GM12878 (cell line): ENCODE measurements at regions not wholly inside any gene's neighbourhood (a gene's known extent, or its start where the extent isn't known, plus 50 kb on each side); places are given as distances from the start of the nearest gene placed in this dataset.

Source experiments
- ATAC-seq: fragments of 200-7000 bp; cut with Tn5 transposase; 3 replicates; pipeline ENCODE4 v1.9.1; 2020; ENCODE audit warnings: mild to moderate bottlenecking, moderate library complexity
- BruUV-seq: library from RNA; stranded (reverse); fragments of 400-500 nt; replicated peaks from 2 replicates; lab custom pipeline; 2021; lab: Mats Ljungman, UMichigan
- CTCF ChIA-PET: fragments of 300-600 bp; sonication (Branson Sonifier 250); formaldehyde crosslinking; extraction: SDS; loops from one replicate; lab custom pipeline; 2021; ENCODE audit warnings: inconsistent platforms; lab: Yijun Ruan, JAX
- POLR2A ChIA-PET: fragments of 350-600 bp; formaldehyde crosslinking; extraction: SDS; loops from one replicate; lab custom pipeline; 2021; ENCODE audit warnings: inconsistent platforms; lab: Charles Lee
- RAD21 ChIA-PET: fragments of 300-600 bp; sonication (Branson Sonifier 250); formaldehyde crosslinking; loops from one replicate; lab custom pipeline; 2023; ENCODE audit warnings: antibody characterized with exemption; ENCODE audit not compliant: unreplicated experiment; lab: Charles Lee
- SMC1A ChIA-PET: fragments of 300-600 bp; sonication (Branson Sonifier 250); formaldehyde crosslinking; loops from one replicate; lab custom pipeline; 2023; ENCODE audit not compliant: unreplicated experiment, uncharacterized antibody; lab: Charles Lee
- DNase-seq: peaks from one replicate; pipeline ENCODE4 v3.0.0-alpha.2; 2011; ENCODE audit warnings: low read depth, low spot score
- FAIRE-seq: peaks from 3 replicates; lab custom pipeline; 2011; peaks lifted over from hg19 to GRCh38; lab: Jason Lieb, UNC
- H2AFZ ChIP-seq: 2 replicates; pipeline ENCODE4 v1.6.0; 2011; ENCODE audit warnings: low read depth, low read length, control low read depth; ENCODE audit not compliant: control insufficient read depth
- H3K27ac ChIP-seq: 2 replicates; pipeline ENCODE4 v1.5.1; 2011; ENCODE audit warnings: control low read depth; ENCODE audit not compliant: control insufficient read depth, insufficient read depth
- H3K27me3 ChIP-seq, 2 experiments: replicated peaks in 1 of 2; 2 replicates each; pipeline versions ENCODE4 v1.6.0 to v1.6.1; 2011; ENCODE audit warnings: low read length in 1 of 2; ENCODE audit not compliant: control insufficient read depth in 2 of 2, insufficient read depth in 2 of 2
- H3K36me3 ChIP-seq, 2 experiments: 2 replicates each; pipeline ENCODE4 v1.5.1; 2011; ENCODE audit warnings: low read length in 1 of 2; ENCODE audit not compliant: control insufficient read depth in 2 of 2, insufficient read depth in 2 of 2
- H3K4me1 ChIP-seq: 2 replicates; pipeline ENCODE4 v1.6.1; 2011; ENCODE audit warnings: mild to moderate bottlenecking, low read length, moderate library complexity, mixed read lengths; ENCODE audit not compliant: control insufficient read depth, insufficient read depth
- H3K4me2 ChIP-seq: 2 replicates; pipeline ENCODE4 v1.6.0; 2011; ENCODE audit warnings: control low read depth; ENCODE audit not compliant: control insufficient read depth, insufficient read depth
- H3K4me3 ChIP-seq: fragments of 200-600 bp; sonication (generic); 2 replicates; pipeline ENCODE4 v1.5.1; 2016
- H3K79me2 ChIP-seq: 2 replicates; pipeline ENCODE4 v1.6.0; 2011; ENCODE audit warnings: low read length; ENCODE audit not compliant: control insufficient read depth, insufficient read depth
- H3K9ac ChIP-seq: 2 replicates; pipeline ENCODE4 v1.8.0; 2011; ENCODE audit warnings: low read length, control low read depth, mixed read lengths; ENCODE audit not compliant: control insufficient read depth, insufficient read depth
- H3K9me3 ChIP-seq: replicated peaks from 3 replicates; pipeline ENCODE4 v1.5.1; 2011; ENCODE audit warnings: mild to moderate bottlenecking, low read length; ENCODE audit not compliant: control insufficient read depth, insufficient read depth
- H4K20me1 ChIP-seq: 2 replicates; pipeline ENCODE4 v1.6.0; 2011; ENCODE audit not compliant: control insufficient read depth, insufficient read depth
- BACH1 ChIP-seq: fragments of 450-650 bp; IDR thresholded peaks from 2 replicates; pipeline ENCODE4 v1.6.1; 2017; ENCODE audit warnings: mild to moderate bottlenecking, borderline replicate concordance
- CHD1 ChIP-seq: IDR thresholded peaks from 2 replicates; pipeline ENCODE4 v1.6.1; 2012; ENCODE audit warnings: low read depth, low read length, improper control_type of control experiment
- FOS ChIP-seq: IDR thresholded peaks from 3 replicates; pipeline ENCODE4 v1.6.1; 2011; ENCODE audit warnings: borderline replicate concordance; ENCODE audit not compliant: insufficient read length; ENCODE audit errors: extremely low read depth
- KLF5 ChIP-seq: fragments of 450-650 bp; IDR thresholded peaks from 2 replicates; pipeline ENCODE4 v1.6.1; 2014; ENCODE audit warnings: mild to moderate bottlenecking; ENCODE audit not compliant: partially characterized antibody
- NFYA ChIP-seq: IDR thresholded peaks from 2 replicates; pipeline ENCODE4 v1.6.1; 2011; ENCODE audit warnings: low read depth, mild to moderate bottlenecking, low read length, improper control_type of control experiment, borderline replicate concordance
- NFYB ChIP-seq: IDR thresholded peaks from 2 replicates; pipeline ENCODE4 v1.6.1; 2011; ENCODE audit warnings: low read depth, mild to moderate bottlenecking, low read length, improper control_type of control experiment, moderate library complexity; ENCODE audit not compliant: insufficient read depth
- SIX5 ChIP-seq: IDR thresholded peaks from 2 replicates; pipeline ENCODE4 v1.6.1; 2011; ENCODE audit warnings: mild to moderate bottlenecking, low read depth, low read length, moderate library complexity; ENCODE audit not compliant: severe bottlenecking
- SP1 ChIP-seq: IDR thresholded peaks from one replicate; pipeline ENCODE4 v1.6.1; 2011; ENCODE audit warnings: low read depth, low read length
- SUZ12 ChIP-seq: fragments of 200-600 bp; sonication (generic); IDR thresholded peaks from one replicate; pipeline ENCODE4 v1.6.1; 2018; ENCODE audit warnings: antibody characterized with exemption, mild to moderate bottlenecking; ENCODE audit not compliant: unreplicated experiment
- YY1 ChIP-seq: IDR thresholded peaks from 2 replicates; pipeline ENCODE4 v1.6.1; 2011; ENCODE audit warnings: low read depth, mild to moderate bottlenecking, low read length
- ZNF217 ChIP-seq: fragments of 450-650 bp; IDR thresholded peaks from 2 replicates; pipeline ENCODE4 v1.6.1; 2017; ENCODE audit warnings: antibody characterized with exemption, mild to moderate bottlenecking
- ZZZ3 ChIP-seq: IDR thresholded peaks from 2 replicates; pipeline ENCODE4 v1.6.1; 2011; ENCODE audit warnings: low read depth; ENCODE audit not compliant: control insufficient read depth, insufficient read length
- WGBS: methylation state at CpG from one replicate; pipeline ENCODE4 v1.1.6; 2016; ENCODE audit warnings: low lambda C conversion rate; ENCODE audit not compliant: insufficient replicate concordance, insufficient coverage; ENCODE audit errors: missing lambda C conversion rate; 5-methylcytosine and 5-hydroxymethylcytosine counted together
- in situ Hi-C: fragments of 300-500 bp; cut with MboI; formaldehyde crosslinking; loops from 9 replicates; pipeline ENCODE4 v1.14.3; 2018; ENCODE audit warnings: mixed read lengths
- intact Hi-C: fragments of 100-400 bp; cut with micrococcal nuclease; formaldehyde crosslinking; loops from one replicate; pipeline ENCODE4 v1.14.2; 2022; ENCODE audit not compliant: unreplicated experiment
- TF ChIP-seq, protein P1 (sequence below): IDR thresholded peaks from 2 replicates; pipeline ENCODE4 v1.6.1; 2011; ENCODE audit warnings: low read depth, low read length, improper control_type of control experiment, borderline replicate concordance
- TF ChIP-seq, protein P2 (sequence below): fragments of 450-650 bp; IDR thresholded peaks from 2 replicates; pipeline ENCODE4 v1.6.1; 2017; ENCODE audit warnings: mild to moderate bottlenecking

DNA sequence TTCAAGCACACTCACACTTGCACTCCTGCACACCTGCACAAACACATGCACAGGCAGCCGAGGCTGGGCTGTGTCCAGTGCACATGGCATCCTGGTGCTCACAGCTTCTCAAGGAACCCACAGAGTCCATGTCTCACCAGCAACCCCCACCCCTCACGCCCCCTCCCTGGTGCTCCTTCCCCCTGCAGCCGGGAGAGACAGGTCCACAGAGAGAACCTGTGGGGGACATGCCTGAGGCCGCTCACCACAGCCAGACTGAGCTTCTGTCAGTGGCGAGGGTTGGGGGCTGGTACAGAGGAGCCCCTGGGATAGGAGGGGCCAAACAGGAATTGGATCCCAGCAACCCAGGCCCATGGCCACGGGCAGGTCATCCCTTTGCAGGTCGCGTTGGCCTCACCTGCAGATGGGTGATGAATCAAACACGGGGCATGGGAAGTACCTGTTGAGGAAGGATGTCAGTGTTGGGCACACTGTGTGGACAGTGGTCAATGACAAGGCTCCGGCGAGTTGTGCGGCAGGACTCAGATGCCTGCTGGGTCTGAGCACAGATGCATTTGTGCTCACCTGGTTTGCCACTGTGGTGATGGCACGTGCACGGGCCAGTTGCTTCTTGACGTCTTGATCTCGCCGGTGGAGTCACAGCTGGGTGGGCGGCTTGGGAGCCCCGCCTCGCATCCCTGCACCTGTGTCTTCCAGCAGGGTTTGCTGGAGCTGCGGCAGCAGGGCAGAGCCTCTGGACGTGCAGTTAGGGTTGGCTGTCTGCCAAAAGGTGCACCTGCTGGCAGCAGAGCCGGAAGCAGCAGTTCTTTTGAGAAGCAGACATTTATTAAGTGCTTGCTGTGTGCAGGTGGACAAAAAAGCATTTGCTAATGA, 113.0 kb downstream of the ERMARD start (continued):
- TF ChIP-seq BACH1: no peak
- TF ChIP-seq, all 136 proteins: peak for 0

DNA sequence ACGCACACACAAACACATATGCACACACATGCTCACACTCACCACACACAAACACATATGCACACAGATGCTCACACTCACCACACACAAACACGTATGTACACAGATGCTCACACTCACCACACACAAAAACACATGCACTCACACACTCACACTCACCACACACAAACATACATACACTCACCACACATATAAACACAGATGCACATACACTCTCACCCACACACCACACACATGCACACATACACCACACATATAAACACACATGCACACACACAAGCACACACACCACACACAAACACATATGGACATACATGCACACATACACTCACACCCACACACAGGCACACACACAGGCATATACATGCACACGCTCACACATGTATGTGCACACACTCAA, 112.3 kb downstream of the ERMARD start:
- no peak for TF ChIP-seq SP1
- no peak for TF ChIP-seq FOS
- TF ChIP-seq, protein P1, sequence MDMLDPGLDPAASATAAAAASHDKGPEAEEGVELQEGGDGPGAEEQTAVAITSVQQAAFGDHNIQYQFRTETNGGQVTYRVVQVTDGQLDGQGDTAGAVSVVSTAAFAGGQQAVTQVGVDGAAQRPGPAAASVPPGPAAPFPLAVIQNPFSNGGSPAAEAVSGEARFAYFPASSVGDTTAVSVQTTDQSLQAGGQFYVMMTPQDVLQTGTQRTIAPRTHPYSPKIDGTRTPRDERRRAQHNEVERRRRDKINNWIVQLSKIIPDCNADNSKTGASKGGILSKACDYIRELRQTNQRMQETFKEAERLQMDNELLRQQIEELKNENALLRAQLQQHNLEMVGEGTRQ: no peak
- TF ChIP-seq ZNF217: no peak
- TF ChIP-seq, protein P2, sequence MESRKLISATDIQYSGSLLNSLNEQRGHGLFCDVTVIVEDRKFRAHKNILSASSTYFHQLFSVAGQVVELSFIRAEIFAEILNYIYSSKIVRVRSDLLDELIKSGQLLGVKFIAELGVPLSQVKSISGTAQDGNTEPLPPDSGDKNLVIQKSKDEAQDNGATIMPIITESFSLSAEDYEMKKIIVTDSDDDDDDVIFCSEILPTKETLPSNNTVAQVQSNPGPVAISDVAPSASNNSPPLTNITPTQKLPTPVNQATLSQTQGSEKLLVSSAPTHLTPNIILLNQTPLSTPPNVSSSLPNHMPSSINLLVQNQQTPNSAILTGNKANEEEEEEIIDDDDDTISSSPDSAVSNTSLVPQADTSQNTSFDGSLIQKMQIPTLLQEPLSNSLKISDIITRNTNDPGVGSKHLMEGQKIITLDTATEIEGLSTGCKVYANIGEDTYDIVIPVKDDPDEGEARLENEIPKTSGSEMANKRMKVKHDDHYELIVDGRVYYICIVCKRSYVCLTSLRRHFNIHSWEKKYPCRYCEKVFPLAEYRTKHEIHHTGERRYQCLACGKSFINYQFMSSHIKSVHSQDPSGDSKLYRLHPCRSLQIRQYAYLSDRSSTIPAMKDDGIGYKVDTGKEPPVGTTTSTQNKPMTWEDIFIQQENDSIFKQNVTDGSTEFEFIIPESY: no peak
- no peak for TF ChIP-seq SIX5
- TF ChIP-seq NFYA: no peak
- TF ChIP-seq KLF5: no peak
- TF ChIP-seq SUZ12: no peak
- no peak for TF ChIP-seq YY1
- TF ChIP-seq NFYB: no peak
- no peak for TF ChIP-seq CHD1
- TF ChIP-seq ZZZ3: no peak
- no peak overlapping the region for H2AFZ ChIP-seq
- H3K79me2 ChIP-seq: no peaks in the 10 kb centered on the region
- ATAC-seq (no peak), FAIRE-seq (no peak), DNase-seq (no peak)
- WGBS: 67% methylated on average over 3 of the region's 3 CpGs
- H3K36me3 ChIP-seq: no peaks in the 10 kb centered on the region
- no TSS peak for BruUV-seq
- H4K20me1 ChIP-seq: no peaks in the 10 kb centered on the region
- no peak overlapping the region for H3K9ac ChIP-seq
- no peaks in the 10 kb centered on the region for H3K4me1 ChIP-seq
- ChIA-PET RAD21 (no interaction called here), CTCF (no interaction called here), SMC1A (no interaction called here), POLR2A (no interaction called here)
- no peaks in the 10 kb centered on the region for H3K27me3 ChIP-seq
- intact Hi-C loops (no loop called here), in situ Hi-C loops (no loop called here)
- H3K27ac ChIP-seq: no peak overlapping the region
- no peaks in the 10 kb centered on the region; the same call in 2 of the 3 replicates for H3K9me3 ChIP-seq
- H3K4me3 ChIP-seq: no peak overlapping the region
- no peak overlapping the region for H3K4me2 ChIP-seq
